Peyer's patch (tissue), 4 donors: ENCODE measurements at regions not wholly inside any gene's neighbourhood (a gene's known extent, or its start where the extent isn't known, plus 50 kb on each side); places are given as distances from the start of the nearest gene placed in this dataset.

Source experiments
- CTCF ChIP-seq, 6 experiments: fragments of 450-650 bp in 4 of 6; fragments of 200-600 bp in 2 of 6; sonication (generic) in 1 of 6; IDR thresholded peaks; one replicate each; pipeline ENCODE4 v1.5.1; 2017 to 2019; ENCODE audit warnings: antibody characterized with exemption in 6 of 6, mild to moderate bottlenecking in 3 of 6, moderate library complexity in 1 of 6
- POLR2A ChIP-seq, 2 donors: fragments of 450-650 bp; IDR thresholded peaks; one replicate each; pipeline ENCODE4 v1.5.1; 2017; ENCODE audit warnings: antibody characterized with exemption in 2 of 2, mild to moderate bottlenecking in 2 of 2, moderate library complexity in 2 of 2

- TF ChIP-seq CTCF (IDR thresholded peaks at IDR 0.05) (no peak), POLR2A (IDR thresholded peaks at IDR 0.05) (no peak)
Measured at GRCh38 chr1:4276238-4276637, 376.2 kb upstream of the C1orf174 start.
